ENCODE measurements at regions not wholly inside any gene's neighbourhood (a gene's known extent, or its start where the extent isn't known, plus 50 kb on each side); places are given as distances from the start of the nearest gene placed in this dataset.

DNA sequence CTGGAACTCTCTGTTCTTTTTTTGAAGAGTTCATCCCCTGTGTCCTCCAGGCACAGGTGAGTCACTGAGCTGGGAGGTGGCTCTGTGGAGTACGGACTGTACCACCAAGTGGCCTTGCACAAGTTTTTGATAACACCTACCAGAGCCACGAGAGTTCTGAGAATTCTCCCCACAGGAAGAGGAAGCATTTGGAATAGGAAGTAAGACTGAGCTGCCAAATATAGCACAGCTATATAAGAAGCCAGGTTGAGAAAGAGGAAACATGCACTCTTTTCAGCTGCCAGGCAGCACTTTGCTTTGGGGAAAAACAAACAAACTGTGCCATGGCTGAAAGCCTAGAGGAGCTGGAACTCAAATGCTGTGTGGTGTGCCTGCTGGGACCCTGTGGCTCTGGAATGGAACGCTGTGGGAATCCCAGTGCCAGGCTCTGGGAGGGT lies 70.8 kb upstream of the RIPOR2 start:
- TF ChIP-seq EP300 (IDR thresholded peaks at IDR 0.05; ENCODE audit: borderline replicate concordance) (no peak), CREB1 (IDR thresholded peaks at IDR 0.05; ENCODE audit: low read depth) (no peak)
- TF ChIP-seq, protein P1, sequence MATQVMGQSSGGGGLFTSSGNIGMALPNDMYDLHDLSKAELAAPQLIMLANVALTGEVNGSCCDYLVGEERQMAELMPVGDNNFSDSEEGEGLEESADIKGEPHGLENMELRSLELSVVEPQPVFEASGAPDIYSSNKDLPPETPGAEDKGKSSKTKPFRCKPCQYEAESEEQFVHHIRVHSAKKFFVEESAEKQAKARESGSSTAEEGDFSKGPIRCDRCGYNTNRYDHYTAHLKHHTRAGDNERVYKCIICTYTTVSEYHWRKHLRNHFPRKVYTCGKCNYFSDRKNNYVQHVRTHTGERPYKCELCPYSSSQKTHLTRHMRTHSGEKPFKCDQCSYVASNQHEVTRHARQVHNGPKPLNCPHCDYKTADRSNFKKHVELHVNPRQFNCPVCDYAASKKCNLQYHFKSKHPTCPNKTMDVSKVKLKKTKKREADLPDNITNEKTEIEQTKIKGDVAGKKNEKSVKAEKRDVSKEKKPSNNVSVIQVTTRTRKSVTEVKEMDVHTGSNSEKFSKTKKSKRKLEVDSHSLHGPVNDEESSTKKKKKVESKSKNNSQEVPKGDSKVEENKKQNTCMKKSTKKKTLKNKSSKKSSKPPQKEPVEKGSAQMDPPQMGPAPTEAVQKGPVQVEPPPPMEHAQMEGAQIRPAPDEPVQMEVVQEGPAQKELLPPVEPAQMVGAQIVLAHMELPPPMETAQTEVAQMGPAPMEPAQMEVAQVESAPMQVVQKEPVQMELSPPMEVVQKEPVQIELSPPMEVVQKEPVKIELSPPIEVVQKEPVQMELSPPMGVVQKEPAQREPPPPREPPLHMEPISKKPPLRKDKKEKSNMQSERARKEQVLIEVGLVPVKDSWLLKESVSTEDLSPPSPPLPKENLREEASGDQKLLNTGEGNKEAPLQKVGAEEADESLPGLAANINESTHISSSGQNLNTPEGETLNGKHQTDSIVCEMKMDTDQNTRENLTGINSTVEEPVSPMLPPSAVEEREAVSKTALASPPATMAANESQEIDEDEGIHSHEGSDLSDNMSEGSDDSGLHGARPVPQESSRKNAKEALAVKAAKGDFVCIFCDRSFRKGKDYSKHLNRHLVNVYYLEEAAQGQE (IDR thresholded peaks at IDR 0.05; ENCODE audit: low read depth) = no peak
